ENCODE measurements at regions not wholly inside any gene's neighbourhood (a gene's known extent, or its start where the extent isn't known, plus 50 kb on each side); places are given as distances from the start of the nearest gene placed in this dataset.
"Not testable (repeated sequence)": the region's sequence is repeated elsewhere in the genome, so short reads cannot be mapped to it uniquely, and the experiment has no call there.

GRCh38 chr18:10086458-10087210 is 172.8 kb downstream of the VAPA start:
- no peak for DNase-seq

DNA sequence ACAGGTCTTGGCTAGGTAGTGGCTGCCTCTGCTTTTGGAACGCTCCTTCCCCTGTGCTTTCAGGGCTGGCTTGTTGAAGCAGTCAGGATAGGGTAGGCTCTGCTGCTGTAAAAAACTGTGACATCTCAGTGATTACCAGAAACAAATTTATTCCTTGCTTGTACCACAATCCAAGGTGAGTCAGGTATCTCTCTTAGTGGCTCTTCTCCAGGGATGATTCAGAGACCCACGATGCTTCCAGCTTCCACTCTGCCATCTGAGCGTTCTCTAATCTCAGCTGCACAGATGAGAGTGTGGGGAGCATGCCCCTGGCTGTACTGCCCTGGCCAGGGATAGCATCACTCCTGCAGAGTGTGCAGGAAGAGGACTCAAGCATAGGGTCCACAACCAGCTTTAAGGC is 174.9 kb downstream of the VAPA start:
- DNase-seq, result no peak

- DNase-seq, result no peak
Measured at GRCh38 chr18:10089881-10090280, 176.1 kb downstream of the VAPA start.

- no peak for DNase-seq
Measured at GRCh38 chr18:10090668-10091067, 176.9 kb downstream of the VAPA start.

- no peak for DNase-seq
Measured at GRCh38 chr18:10093445-10093844, 179.6 kb downstream of the VAPA start.

DNA sequence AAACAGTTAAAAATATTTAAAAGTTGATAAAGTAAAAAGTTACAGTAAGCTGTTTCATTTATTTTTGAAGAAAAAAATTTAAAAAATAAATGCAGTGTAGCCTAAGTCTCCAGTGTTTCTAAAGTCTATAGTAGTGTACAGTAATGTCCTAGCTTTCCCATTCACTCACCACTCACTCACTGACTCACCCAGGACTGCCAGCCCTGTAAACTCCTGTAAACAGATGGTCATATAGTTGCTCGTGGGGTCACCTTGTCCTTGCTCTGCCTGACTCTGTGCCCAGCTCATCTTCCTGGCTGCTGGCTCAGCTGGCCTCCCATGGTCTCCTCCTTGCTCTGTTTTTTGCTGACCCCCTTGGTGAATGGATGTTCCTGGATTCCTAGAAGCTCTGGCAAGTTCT is 180.3 kb downstream of the VAPA start:
- DNase-seq, result no peak

DNA sequence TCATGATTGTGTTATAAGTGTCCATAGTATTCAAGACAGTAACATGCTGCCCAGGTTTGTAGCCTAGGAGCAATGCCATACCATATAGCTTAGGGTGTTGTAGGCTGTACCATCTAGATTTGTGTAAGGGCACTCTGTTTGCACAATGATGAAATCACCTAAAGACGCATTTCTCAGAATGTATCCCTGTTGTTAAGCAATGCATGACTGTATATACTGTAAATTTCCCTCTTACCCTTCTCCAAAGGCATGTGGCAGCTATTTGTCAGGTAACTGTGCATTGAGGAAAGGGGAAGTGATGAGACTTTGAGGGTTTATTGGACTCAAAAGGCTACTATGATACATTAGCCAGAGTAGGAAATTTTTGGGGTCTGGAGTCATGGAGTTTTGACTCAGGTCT is 180.8 kb downstream of the VAPA start:
- no peak for DNase-seq

GRCh38 chr18:10095356-10095755 is 181.5 kb downstream of the VAPA start:
- DNase-seq, result no peak

GRCh38 chr18:10099539-10100140 is 185.8 kb downstream of the VAPA start:
- DNase-seq, result no peak

DNA sequence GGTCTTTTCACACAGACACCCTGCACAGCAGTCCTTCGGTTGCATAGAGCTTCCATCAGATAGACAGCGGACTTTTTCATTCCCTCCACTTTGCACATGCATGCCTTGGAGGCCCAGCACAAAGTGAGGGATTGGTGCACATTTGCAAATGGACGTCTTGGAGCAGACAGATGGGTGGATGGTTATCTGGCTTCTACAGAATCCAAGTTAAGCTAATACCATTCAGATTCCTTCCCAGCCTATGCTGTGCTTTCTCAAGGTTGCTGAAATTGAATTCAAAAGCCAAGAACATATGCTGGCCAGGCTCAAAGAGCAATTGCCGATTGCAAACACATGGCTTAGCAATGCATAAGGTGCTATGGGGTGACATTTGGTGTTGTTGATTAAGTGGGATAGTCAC is 186.4 kb downstream of the VAPA start:
- DNase-seq, result no peak

- DNase-seq, result no peak
Measured at GRCh38 chr18:10100941-10101701, 187.3 kb downstream of the VAPA start.

- no peak for DNase-seq
Measured at GRCh38 chr18:10101729-10102128, 187.9 kb downstream of the VAPA start.

GRCh38 chr18:10105118-10105517 is 191.3 kb downstream of the VAPA start:
- DNase-seq, result not testable (repeated sequence)

DNA sequence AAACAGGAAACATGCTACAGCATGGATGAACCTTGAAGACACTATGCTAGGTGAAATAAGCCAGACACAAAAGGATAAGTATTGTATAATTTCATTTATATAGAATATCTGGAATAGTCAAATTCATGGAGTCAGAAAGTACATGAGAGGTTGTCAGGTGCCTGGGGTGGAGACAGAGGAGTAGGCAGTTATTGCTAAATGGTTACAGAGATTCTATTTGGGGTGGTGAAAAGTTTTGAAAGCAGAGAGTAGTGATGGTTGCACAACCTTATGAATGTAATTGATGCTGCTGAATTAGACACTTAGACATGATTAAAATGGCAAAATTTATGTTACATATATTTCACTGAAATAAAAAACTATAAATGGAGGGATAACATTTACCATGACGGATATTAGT is 197.4 kb downstream of the VAPA start:
- no peak for DNase-seq

DNA sequence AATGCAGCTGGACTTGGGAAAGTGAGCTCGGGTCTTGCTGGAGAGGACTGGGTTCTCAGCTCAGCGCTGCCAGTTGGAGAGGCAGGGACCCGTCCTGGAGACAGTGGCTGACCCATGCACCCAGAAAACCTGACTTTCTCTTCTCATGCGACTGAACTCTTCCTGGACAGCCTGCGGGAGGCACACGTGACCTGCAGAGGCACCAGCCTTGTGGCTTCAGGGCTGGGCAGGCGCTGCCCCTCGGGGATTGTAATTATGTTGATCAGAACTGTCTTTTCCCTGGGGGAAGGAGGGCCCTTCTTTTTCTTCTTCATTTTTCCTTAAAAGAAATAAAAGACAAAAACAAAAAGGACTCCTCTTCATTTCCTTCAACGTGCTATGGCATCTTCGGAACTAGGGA is 198.1 kb downstream of the VAPA start:
- DNase-seq, result no peak

GRCh38 chr18:10113121-10114022 is 199.6 kb downstream of the VAPA start:
- DNase-seq, result no peak

DNA sequence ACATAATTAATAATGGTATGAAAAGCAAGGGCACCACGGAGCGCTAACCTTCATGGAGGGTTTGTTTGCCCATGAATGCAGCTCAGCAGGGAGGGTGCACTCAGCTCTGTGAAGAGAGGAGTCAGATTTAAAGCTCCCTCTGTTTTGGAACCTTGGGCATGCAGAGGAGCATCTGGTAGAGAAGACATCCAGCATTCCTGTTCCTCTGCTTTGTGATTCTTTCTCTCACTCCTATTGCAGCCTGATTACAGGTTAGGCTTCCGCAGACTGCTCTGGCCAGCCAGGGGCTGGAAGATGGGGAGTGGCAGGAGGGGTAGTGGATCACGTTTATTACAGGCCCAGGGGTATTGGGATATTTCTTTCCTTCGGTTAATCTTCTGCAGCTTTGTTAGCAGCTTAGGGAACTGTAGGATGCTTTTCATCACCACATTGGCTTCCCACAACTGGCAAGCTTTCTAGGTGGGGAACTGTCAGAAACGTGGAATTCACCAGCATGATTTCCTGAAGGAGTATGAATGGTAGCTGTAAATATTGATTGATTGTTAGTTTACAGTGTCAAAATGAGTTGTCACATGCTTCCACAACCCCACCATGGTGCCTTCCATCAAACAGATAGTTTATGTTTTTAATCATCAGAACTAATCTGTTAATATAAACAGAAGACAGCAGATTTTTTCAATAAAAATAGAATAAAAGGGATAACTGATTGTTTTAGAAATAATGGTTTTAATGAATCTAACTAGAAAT is 201.1 kb downstream of the VAPA start:
- no peak for DNase-seq

DNA sequence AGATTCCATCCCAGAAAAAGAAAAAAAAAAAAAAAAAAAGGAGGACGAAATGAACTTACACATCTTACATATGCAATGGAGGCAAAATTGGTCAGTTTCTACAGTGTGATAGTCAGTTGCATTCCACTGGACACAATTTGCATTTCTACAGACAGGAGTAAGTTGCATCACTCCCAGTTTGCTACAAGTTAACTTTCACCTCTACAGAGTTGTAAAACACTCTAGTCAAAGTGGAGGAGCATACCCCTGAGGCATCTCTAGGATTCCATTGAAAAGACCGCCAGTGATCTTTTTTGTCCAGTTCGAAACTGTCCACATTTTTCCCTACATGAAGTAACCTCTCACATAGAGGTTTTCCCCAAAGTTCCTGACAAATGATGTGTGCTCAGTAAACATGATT is 202.8 kb downstream of the VAPA start:
- no peak for DNase-seq

GRCh38 chr18:10119528-10119927 is 205.7 kb downstream of the VAPA start:
- DNase-seq, result no peak

DNA sequence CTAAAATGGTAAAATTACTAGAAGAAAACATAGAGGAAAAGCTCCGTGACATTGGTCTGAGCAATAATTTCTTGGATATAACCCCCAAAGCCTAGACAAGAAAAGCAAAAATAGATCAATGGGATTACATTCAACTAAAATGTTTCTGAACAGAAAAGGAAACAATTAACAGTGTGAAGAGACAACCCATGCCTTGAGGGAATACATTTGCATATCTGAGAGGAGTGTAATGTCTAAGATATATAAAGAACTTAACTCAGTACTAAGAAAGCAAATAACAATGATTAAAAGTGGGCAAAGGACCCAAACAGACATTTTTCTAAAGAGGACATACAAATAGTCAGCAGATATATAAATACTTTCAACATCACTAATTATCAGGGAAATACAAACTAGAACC is 206.2 kb downstream of the VAPA start:
- DNase-seq, result no peak

DNA sequence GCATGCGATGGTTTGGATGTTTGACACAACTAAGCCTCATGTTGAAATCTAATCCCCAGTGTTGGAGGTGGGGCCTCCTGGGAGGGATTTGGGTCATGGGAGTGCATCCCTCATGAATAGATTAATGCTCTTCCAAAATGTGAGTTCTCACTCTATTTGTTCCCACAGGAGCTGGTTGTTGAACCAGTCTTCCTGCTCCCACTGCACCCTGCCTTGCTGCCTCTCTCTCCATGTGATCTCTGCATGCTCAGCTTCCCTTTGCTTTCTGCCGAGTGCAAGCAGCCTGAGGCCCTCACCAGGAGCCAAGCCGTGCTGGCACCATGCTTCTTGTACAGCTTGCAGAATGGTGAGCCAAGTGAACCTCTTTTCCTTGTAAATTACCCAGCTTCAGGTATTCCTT is 206.8 kb downstream of the VAPA start:
- no peak for DNase-seq

DNA sequence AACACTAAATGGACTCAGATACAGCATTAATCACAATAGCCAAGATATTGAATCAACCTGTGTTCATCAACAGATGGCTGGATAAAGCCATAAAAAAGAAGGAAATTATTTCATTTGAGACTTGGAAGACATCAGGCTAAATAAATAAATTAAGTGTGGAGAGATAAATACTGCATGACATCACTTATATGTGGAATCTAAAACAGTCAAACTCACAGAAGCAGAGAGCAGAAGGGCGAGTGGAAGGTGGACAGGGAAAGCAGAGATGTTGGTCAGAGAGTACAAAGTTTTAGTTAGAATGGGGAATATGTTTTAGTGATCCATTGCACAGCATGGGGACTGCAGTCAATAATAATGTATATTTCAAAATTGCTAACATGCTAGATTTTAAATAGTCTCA is 207.2 kb downstream of the VAPA start:
- no peak for DNase-seq

Data from CD4-positive, alpha-beta T cell treated with Interferon alpha-2 for 1 hour (primary cell).